Ascending aorta (tissue), 2 donors: ENCODE measurements at regions not wholly inside any gene's neighbourhood (a gene's known extent, or its start where the extent isn't known, plus 50 kb on each side); places are given as distances from the start of the nearest gene placed in this dataset.

Source experiments
- DNase-seq, 2 donors: peaks; one replicate each; pipeline ENCODE4 v3.0.0-alpha.2; 2019; ENCODE audit warnings: low spot score in 2 of 2
- H3K27ac ChIP-seq, 2 donors: fragments of 200-600 bp; sonication (generic); one replicate each; pipeline ENCODE4 v1.5.1; 2016 to 2017; ENCODE audit warnings: mild to moderate bottlenecking in 1 of 2
- H3K27me3 ChIP-seq: fragments of 200-600 bp; sonication (generic); one replicate; pipeline ENCODE4 v1.5.1; 2017
- H3K36me3 ChIP-seq, 2 donors: fragments of 200-600 bp; sonication (generic); one replicate each; pipeline ENCODE4 v1.5.1; 2016
- H3K4me1 ChIP-seq, 2 donors: fragments of 200-600 bp; sonication (generic); one replicate each; pipeline ENCODE4 v1.5.1; 2016 to 2017; ENCODE audit warnings: mild to moderate bottlenecking in 1 of 2
- H3K4me3 ChIP-seq, 2 donors: fragments of 200-600 bp; sonication (generic); one replicate each; pipeline ENCODE4 v1.5.1; 2016 to 2017; ENCODE audit warnings: mild to moderate bottlenecking in 1 of 2
- H3K9me3 ChIP-seq, 2 donors: fragments of 200-600 bp; sonication (generic); one replicate each; pipeline ENCODE4 v1.5.1; 2016
- intact Hi-C: fragments of 100-400 bp; cut with DNase I; formaldehyde crosslinking; loops from one replicate; pipeline ENCODE4 v1.15.1; 2023
- TF ChIP-seq, protein P1 (sequence below), 3 experiments: fragments of 200-600 bp in 2 of 3; fragments of 450-650 bp in 1 of 3; sonication (generic) in 2 of 3; IDR thresholded peaks; one replicate each; pipeline ENCODE4 v1.5.1; 2016 to 2019; ENCODE audit warnings: antibody characterized with exemption in 3 of 3, mild to moderate bottlenecking in 1 of 3, moderate library complexity in 1 of 3

DNA sequence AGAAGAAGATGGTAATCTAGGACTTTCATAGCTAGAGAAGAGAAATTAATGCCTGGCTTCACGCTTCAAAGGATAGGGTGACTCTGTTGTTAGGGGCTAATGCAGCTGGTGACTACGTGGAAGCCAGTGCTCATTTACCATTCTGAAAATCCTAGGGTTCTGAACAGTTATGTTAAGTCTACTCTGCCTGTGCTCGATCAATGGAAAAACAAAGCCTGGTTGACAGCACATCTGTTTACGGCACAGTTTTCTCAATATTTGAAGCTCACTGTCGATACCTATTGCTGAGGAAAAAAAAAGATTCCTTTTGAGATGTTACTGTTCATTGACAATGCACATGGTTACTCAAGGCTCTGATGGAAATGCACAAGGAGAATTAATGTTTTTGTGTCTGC is 182.6 kb upstream of the NUDT6 start:
- intact Hi-C loops: loop anchor here (10.0 kb wide), 3 partner anchors 450 to 680 kb away; no protein-coding TSS in a partner anchor
- no peak overlapping the region for H3K27ac ChIP-seq
- H3K4me3 ChIP-seq: no peak overlapping the region

GRCh38 chr4:123106747-123107146 is 184.3 kb upstream of the NUDT6 start:
- no peak overlapping the region for H3K27ac ChIP-seq
- H3K4me3 ChIP-seq: no peak overlapping the region
- no peaks in the 10 kb centered on the region for H3K36me3 ChIP-seq
- H3K4me1 ChIP-seq: no peaks in the 10 kb centered on the region
- H3K9me3 ChIP-seq: no peaks in the 10 kb centered on the region
- TF ChIP-seq, protein P1, sequence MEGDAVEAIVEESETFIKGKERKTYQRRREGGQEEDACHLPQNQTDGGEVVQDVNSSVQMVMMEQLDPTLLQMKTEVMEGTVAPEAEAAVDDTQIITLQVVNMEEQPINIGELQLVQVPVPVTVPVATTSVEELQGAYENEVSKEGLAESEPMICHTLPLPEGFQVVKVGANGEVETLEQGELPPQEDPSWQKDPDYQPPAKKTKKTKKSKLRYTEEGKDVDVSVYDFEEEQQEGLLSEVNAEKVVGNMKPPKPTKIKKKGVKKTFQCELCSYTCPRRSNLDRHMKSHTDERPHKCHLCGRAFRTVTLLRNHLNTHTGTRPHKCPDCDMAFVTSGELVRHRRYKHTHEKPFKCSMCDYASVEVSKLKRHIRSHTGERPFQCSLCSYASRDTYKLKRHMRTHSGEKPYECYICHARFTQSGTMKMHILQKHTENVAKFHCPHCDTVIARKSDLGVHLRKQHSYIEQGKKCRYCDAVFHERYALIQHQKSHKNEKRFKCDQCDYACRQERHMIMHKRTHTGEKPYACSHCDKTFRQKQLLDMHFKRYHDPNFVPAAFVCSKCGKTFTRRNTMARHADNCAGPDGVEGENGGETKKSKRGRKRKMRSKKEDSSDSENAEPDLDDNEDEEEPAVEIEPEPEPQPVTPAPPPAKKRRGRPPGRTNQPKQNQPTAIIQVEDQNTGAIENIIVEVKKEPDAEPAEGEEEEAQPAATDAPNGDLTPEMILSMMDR (IDR thresholded peaks at IDR 0.05): no peak
- intact Hi-C loops: loop anchor here (10.0 kb wide), 3 partner anchors 448 to 678 kb away; no protein-coding TSS in a partner anchor
- H3K27me3 ChIP-seq: no peaks in the 10 kb centered on the region
- no peak for DNase-seq

More for the DNA sequence above, 182.6 kb upstream of the NUDT6 start:
- TF ChIP-seq, protein P1 (IDR thresholded peaks at IDR 0.05): no peak
- H3K27me3 ChIP-seq: no peaks in the 10 kb centered on the region
- DNase-seq: no peak
- H3K4me1 ChIP-seq: no peaks in the 10 kb centered on the region
- no peaks in the 10 kb centered on the region for H3K9me3 ChIP-seq
- no peaks in the 10 kb centered on the region for H3K36me3 ChIP-seq

DNA sequence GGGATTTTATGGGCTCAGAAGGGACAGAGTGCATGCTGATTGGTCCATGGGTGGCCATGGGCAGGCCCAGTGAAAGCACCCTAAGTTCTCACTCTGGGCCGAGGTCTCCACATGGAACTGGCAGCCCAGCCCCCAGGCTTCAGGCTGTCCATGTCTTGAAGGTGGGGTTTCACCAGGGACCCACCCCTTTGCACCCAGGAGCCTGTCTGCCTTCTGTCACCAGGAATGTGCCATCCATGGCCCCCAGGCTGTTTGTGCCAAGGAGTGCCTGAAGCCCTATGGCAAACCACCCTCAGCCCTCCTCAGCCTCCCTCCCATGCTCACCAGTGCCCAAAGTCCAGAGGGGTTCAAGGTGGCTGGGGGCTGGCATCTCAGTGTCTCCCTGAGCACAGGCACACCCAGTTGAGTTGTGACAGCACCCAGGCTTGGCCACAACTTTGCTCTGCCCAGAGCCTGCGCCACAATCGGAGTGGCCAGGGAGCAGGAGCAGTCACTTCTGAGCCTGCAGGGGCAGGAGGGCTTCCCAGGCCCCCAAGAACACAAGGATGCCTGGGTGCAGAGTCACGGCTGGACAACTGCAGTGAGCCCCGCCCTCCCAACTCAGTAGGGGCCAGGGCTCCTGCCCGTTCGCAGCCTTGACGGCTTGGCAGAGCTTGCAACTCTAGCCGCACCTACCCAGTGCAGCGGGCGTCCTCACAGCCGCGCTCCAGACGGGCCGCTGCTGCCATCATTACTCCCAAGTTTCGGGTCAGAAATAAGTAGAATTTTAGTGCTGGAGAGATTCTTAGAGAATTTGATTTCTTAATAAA is 185.3 kb upstream of the NUDT6 start:
- intact Hi-C loops: loop anchor here (10.0 kb wide), 3 partner anchors 447 to 677 kb away; no protein-coding TSS in a partner anchor
- no peak overlapping the region for H3K27ac ChIP-seq
- DNase-seq: no peak
- no peaks in the 10 kb centered on the region for H3K4me1 ChIP-seq
- no peaks in the 10 kb centered on the region for H3K9me3 ChIP-seq
- H3K27me3 ChIP-seq: no peaks in the 10 kb centered on the region
- no peaks in the 10 kb centered on the region for H3K36me3 ChIP-seq
- H3K4me3 ChIP-seq: no peak overlapping the region
- TF ChIP-seq, protein P1 (IDR thresholded peaks at IDR 0.05): no peak

DNA sequence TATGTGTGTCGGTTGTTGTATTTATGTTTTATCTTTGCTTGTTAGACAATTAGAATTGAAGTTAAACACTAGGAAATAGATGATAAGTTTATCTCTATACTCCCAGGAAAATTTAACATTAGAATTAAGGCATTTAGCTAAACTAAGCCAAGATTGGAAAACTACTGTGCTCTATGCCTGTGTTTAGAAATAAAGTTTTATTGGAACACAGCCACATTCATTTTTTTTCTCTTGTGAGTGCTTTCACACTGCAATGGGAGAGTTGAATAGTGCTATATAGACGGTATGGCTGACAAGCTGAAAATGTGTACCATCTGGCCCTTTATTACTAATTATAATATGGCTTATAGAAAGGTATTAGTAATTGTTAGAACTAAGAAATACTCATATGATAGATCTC is 186.7 kb upstream of the NUDT6 start:
- no peak overlapping the region for H3K27ac ChIP-seq

DNA sequence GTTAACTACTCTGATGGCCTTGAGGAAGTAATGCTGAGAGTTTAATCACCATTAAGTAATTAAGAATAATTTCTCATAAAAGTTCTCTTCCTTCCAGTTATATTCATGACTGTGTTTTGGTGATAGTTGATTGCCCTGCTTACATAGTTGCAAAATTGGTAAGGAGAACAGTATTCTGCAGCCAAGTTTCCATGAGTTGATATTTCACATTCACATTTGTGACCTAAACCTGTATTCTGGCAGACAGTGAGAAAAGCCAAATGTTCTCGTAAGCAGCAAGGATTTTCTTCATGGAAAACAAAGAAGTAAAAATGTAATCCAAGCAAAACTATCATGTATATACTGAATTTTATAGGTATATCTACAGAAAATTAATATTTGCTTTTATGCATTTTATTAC is 187.8 kb upstream of the NUDT6 start:
- Histone ChIP-seq H3K9me3 (no peaks in the 10 kb centered on the region), H3K36me3 (no peaks in the 10 kb centered on the region), H3K4me3 (no peak overlapping the region), H3K27ac (no peak overlapping the region), H3K27me3 (no peaks in the 10 kb centered on the region), H3K4me1 (no peaks in the 10 kb centered on the region)
- DNase-seq: no peak
- intact Hi-C loops: no loop called here
- TF ChIP-seq, protein P1 (IDR thresholded peaks at IDR 0.05): no peak

More for the DNA sequence above, 186.7 kb upstream of the NUDT6 start:
- Histone ChIP-seq H3K27me3 (no peaks in the 10 kb centered on the region), H3K36me3 (no peaks in the 10 kb centered on the region), H3K4me3 (no peak overlapping the region), H3K4me1 (no peaks in the 10 kb centered on the region), H3K9me3 (no peaks in the 10 kb centered on the region)
- intact Hi-C loops: loop anchor here (10.0 kb wide), 3 partner anchors 446 to 676 kb away; no protein-coding TSS in a partner anchor
- TF ChIP-seq, protein P1 (IDR thresholded peaks at IDR 0.05): no peak
- DNase-seq: no peak
